CD4-positive, alpha-beta T cell treated with Interleukin-4 for 1 hour (primary cell): ENCODE measurements at regions not wholly inside any gene's neighbourhood (a gene's known extent, or its start where the extent isn't known, plus 50 kb on each side); places are given as distances from the start of the nearest gene placed in this dataset.
A peak's percentile ranks its signal among the peaks of the same experiment; 100 is the strongest.

Experiments
- DNase-seq, 2 donors: peaks; one replicate each; pipeline ENCODE4 v3.0.0-alpha.2; 2020 to 2022

GRCh38 chr7:130970696-130971095 lies 236.7 kb upstream of the KLF14 start:
- DNase-seq: no peak

GRCh38 chr7:130971297-130971696 lies 237.3 kb upstream of the KLF14 start:
- peak in 1 of 2 donors; percentile 50 for DNase-seq

DNA sequence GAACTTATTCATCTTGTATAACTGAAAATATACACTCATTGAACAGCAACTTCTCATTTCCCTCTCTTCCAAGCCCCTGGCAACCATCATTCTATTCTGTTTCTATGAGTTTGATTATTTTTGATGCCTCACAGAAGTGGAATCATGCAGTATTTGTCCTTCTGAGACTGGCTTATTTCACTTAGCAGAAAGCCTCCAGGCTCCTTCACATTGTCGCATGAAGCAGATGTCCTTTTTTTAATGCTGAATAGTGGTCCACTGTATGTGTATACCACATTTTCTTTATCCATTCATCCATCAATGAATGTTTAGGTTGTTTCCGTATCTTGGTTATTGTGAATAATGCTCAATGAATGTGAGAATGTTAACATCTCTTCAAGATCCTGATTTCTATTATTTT lies 238.2 kb upstream of the KLF14 start:
- DNase-seq: no peak

DNA sequence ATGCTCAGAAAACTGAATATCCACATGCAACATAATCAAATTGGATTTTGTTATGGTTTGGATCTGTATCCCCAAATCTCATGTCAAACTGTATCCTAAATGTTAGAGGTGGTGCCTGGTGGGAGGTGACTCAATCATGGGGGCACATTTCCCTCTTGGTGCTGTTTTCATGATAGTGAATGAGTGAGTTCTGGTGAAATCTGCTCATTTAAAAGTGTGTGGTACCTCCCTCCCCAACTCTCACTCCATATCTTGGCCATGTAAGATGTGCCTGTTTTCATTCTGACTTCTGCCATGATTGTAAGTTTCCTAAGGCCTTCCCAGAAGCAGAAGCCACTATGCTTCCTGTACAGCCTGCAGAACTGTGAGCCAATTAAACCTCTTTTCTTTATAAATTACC lies 239.6 kb upstream of the KLF14 start:
- DNase-seq: no peak

- no peak for DNase-seq
Measured at GRCh38 chr7:130974169-130974568, 240.2 kb upstream of the KLF14 start.

DNA sequence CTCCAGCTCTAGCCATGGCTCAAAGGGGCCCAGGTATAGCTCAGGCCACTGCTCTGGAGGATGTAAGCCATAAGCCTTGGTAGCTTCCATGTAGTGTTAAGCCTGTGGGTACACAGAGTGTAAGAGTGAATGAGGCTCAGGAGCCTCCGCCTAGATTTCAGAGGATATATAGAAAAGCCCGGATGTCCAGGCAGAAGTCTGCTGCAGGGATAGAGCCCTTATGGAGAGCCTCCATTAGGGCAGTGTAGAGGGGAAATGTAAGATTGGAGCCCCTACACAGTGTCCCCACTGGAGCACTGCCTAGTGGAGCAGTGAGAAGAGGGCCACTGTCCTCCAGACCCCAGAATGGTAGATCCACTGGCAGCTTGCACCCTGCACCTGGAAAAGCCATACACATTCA lies 240.8 kb upstream of the KLF14 start:
- DNase-seq: no peak

DNA sequence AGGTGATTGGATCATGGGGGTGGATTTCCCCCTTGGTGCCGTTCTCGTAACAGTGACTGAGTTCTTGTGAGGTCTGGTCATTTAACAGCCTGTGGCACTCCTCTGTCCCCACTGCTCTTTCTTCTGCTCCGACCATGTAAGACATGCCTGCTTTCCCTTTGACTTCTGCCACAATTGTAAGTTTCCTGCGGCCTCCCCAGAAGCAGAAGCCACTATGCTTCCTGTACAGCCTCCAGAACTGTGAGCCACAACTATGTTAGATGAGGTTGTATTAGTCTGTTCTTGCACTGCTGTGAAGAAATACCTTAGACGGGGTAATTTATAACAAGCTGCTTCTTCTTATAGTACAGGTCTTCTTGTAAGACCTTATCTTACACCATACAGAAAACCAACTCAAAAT lies 241.7 kb upstream of the KLF14 start:
- DNase-seq: no peak

DNA sequence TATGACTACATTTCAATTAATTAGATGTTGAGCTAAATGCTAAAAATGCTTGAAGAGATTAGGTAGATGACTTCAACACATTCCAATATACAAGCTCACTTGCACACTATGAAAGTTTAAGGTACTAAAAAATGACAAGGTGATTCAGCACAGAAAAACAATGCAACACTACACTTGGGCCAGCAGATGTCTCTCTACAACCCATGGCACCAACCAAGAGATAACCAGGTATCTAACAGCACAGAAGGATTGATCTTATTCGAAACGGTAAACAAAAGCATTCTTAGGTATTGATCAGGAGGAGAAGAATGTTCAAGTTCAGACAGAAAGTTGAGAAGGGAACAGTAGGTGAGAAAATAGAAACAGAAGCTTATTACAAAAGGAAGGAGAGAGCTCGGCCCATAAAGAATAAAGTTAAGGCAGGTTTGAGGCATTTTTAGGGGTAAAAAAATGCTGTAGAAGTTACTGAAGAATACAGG lies 248.2 kb upstream of the KLF14 start:
- DNase-seq: peak; percentile 60 to 81

DNA sequence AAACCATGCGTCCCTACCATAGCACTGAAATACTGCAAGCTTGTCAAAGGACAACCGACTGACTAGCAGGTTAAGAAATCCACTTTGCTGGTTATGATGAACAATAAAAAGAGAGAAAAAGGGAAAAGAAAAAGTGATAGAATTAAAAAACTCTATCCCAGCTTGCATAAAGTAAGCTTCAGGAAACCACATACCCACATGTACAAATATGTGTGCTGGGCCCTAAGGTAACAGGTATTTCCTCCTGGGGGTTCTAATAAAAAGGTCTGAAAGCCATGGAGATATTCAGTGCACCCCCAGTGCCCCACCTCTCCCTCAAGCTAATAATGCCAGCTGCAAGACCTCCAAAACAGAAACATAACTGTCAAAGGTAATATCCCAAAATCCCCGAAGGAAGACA lies 248.6 kb upstream of the KLF14 start:
- peak in 1 of 2 donors; percentile 49 for DNase-seq

- DNase-seq: no peak
Measured at GRCh38 chr7:130985361-130985760, 251.4 kb upstream of the KLF14 start.

- peak; percentile 34 to 84 for DNase-seq
Measured at GRCh38 chr7:130986261-130986690, 252.3 kb upstream of the KLF14 start.

DNA sequence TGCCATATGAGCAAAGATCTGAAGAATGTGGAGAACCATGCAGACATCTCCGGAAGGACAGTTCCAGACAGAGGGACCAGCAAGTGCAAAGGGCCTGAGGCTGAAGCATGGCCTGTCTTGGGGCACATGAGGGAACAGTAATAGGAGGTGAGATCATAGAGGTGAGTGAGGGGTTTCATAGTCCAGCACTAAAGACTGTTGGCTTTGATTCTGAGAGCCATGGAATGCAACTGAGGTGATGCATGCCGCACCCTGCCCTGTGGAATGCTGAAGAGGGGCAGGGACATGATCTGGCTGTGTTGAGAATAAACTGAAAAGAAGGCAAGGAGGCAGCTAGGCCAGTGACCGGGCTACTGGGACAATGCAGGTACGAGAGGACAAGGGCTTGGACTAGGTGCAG lies 253.1 kb upstream of the KLF14 start:
- no peak for DNase-seq

DNA sequence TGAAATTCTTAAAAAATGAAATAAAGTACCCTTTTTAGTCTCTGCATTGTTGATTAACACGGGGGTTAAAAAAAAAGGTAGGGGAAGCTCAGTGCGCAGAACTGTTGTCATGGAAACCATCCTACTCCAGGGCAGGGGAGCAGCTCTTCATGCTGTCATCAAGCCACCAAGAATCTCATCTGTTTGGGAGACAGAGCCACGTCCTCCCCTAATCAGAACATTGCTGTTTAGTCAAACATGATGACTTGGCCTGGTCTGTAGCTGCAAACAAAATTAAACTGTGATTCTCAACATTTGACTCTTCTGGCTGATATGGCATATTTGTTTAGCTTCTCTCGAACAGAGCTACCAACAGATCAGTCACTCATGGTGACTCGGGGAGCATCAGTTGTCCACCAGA lies 254.4 kb upstream of the KLF14 start:
- peak; percentile 57 to 86 for DNase-seq

DNA sequence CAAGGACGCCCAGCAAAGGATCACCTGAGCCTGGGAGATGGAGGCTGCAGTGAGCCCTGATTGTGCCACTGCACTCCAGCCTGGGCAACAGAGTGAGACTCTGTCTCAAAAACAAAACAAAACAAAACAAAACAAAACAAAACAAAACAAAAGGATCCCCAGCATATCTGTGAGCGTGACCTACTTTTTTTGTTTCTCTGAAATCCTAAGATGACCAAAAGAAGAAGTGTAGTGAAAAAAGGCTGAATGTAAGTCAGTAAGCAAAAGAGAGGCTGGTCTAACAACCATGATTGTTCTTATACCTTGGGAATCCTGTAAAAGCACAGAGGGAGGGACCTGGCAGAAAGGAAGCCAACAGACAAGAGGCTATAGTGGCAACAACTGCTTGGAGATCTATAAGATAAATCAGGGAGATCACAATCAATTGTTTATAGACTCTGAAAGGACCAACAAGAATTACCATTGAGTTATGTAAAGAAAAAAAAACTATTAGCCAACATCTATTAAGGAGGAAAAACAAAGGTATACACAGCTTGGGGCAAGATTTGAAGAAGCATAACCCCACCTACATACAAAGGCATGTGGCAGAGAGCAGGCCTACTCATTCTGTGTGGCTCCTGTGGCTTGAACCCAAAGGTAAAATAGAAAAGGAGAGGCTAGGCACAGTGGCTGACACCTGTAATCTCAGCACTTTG lies 255.2 kb upstream of the KLF14 start:
- DNase-seq: peak in 1 of 2 donors; percentile 76

DNA sequence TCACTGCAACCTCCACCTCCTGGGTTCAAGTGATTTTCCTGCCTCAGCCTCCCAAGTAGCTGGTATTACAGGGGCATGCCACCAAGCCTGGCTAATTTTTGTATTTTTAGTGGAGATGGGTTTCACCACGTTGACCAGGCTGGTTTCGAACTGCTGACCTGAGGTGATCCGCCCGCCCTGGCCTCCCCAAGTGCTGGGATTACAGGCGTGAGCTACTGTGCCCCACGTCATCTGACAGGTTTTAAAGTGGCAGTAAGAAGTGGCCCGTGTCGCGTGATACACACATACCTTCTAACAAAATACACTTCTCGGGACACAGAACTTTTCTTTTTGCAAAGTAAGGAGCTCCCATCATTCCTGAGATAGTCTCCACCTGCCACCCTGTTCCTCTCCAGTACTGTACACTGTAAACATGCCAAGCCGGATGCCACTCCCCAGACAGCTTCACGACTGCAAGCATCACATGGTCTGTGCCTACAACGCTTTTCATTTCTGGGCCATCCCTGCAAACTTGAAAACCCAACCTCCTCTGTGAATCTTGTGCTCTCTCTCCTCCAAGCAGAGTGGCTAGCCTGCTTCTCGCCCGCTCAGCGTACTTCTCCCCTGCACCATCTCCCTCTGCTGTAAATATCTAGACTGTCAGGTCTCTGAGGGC lies 256.3 kb upstream of the KLF14 start:
- peak; percentile 51 to 80 for DNase-seq

GRCh38 chr7:130993671-130994365 lies 259.8 kb upstream of the KLF14 start:
- no peak for DNase-seq

- DNase-seq: no peak
Measured at GRCh38 chr7:130994378-130995115, 260.5 kb upstream of the KLF14 start.

DNA sequence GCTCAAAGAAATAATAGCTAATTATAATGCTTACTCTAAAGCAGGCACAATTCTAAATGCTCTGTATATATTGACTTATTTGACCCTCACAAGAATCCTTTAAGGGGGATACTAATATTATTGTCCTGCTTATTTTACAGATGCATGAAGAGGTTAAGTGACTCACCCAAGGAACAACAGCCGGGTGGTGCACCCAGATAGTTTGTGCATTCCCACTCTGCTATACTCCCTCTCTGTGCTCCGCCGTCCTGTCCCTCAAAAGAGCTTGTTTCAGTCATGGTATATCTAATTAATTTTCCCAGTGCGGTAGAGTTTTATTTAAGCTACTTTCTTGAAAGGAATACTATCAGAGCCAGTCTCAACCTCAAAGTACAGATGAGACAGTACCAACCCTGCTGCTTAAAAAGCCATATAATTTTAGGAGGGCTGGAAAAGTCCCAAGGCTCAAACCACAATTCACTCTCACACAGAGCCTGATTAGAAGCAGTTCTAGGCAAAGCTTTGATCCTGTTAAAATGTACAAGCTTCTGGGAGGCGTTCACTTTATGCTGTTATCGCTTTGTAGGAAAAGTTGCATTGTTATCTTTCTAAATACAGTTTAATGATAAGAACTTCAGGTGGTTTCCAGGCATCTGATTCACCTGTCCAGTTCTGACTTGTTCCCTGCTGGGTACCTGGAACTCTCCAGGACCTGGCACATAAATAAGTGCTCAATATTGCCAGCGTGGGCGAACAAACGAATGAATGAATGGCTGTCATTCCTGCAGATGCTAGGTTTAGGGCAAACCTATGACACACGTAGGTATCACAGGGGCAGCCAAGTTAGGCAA lies 261.5 kb upstream of the KLF14 start:
- DNase-seq: no peak

DNA sequence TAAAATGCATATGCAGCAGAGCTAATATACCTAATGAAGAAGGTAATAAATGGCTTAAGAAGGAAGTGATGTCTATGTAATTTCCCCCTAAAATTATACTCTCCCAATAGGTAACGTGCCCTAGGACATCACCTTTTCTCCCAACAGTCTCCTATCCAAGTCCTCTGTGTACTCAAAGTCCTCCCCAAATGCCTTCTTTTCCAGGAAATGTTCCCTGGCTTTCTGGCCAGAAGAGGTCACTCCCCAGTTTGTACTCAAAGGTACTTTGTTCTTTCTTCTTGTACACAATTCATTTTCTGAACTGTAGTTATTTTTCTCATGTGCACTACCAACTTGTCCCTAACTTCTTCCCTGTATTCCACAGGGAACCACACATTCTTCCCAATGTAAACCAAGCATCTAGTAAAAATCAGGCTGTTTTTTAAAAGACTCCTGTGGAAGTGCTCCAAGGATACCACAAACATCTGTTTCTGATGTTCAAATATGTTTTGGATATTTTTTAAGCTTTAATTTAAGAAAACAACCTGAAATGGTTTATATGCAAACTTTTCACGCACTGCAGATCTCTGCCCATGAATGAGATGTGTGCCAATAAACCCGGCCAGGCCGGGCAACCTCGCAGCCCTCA lies 262.3 kb upstream of the KLF14 start:
- DNase-seq: no peak

GRCh38 chr7:130996833-130997231 lies 262.8 kb upstream of the KLF14 start:
- no peak for DNase-seq

GRCh38 chr7:130998993-130999602 lies 265.1 kb upstream of the KLF14 start:
- no peak for DNase-seq
